Lower leg skin (tissue), 3 donors: ENCODE measurements at regions not wholly inside any gene's neighbourhood (a gene's known extent, or its start where the extent isn't known, plus 50 kb on each side); places are given as distances from the start of the nearest gene placed in this dataset.

Experiments
- POLR2A ChIP-seq, 2 donors: fragments of 450-650 bp; IDR thresholded peaks; one replicate each; pipeline ENCODE4 v1.6.1; 2016 to 2017; ENCODE audit warnings: antibody characterized with exemption in 2 of 2, mild to moderate bottlenecking in 1 of 2, moderate library complexity in 1 of 2
- TF ChIP-seq, protein P1 (sequence below), 3 donors: fragments of 450-650 bp; IDR thresholded peaks; one replicate each; pipeline ENCODE4 v1.5.1; 2016; ENCODE audit warnings: antibody characterized with exemption in 3 of 3, mild to moderate bottlenecking in 3 of 3, moderate library complexity in 2 of 3

DNA sequence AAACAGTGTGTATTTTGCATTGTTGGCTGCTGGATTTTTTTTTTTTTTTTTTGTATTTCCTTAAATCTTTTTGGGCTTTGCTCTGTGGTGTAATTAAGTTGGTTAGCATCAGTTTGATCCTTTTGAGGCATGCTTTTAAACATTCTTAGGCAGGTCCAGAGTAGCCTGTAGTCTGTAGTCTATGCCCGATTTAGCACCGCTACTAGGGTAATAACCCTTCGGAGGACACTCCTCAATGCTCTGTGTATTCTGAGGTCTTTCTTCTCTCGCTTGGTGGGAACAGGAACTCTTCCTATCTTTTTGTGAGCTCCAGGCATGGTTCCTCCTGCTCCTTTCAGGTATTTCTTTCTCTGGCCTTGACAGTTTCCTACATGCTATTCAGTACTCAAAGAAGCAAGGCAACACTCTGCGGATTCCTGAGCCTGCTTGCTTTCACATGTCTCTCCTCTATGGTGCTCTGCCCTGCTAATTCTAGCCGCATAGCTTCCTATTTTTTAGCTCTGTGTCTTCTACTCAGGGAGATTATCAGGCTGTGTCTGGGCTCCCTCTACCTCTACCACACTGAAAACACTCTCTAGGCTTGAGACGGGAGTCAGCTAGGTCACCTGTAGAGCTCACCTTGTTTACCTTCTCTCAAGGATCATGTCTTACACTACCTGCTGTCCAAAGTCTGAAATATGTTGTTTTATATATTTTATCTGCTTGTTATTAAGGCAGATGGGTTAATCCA lies 195.1 kb downstream of the NDFIP2 start:
- no peak for TF ChIP-seq POLR2A (IDR thresholded peaks at IDR 0.05)
- TF ChIP-seq, protein P1, sequence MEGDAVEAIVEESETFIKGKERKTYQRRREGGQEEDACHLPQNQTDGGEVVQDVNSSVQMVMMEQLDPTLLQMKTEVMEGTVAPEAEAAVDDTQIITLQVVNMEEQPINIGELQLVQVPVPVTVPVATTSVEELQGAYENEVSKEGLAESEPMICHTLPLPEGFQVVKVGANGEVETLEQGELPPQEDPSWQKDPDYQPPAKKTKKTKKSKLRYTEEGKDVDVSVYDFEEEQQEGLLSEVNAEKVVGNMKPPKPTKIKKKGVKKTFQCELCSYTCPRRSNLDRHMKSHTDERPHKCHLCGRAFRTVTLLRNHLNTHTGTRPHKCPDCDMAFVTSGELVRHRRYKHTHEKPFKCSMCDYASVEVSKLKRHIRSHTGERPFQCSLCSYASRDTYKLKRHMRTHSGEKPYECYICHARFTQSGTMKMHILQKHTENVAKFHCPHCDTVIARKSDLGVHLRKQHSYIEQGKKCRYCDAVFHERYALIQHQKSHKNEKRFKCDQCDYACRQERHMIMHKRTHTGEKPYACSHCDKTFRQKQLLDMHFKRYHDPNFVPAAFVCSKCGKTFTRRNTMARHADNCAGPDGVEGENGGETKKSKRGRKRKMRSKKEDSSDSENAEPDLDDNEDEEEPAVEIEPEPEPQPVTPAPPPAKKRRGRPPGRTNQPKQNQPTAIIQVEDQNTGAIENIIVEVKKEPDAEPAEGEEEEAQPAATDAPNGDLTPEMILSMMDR (IDR thresholded peaks at IDR 0.05), result no peak
